Ascending aorta (tissue), 2 donors: ENCODE measurements at regions not wholly inside any gene's neighbourhood (a gene's known extent, or its start where the extent isn't known, plus 50 kb on each side); places are given as distances from the start of the nearest gene placed in this dataset.
"Not testable (repeated sequence)": the region's sequence is repeated elsewhere in the genome, so short reads cannot be mapped to it uniquely, and the experiment has no call there.

Experiments
- DNase-seq, 2 donors: peaks; one replicate each; pipeline ENCODE4 v3.0.0-alpha.2; 2019; ENCODE audit warnings: low spot score in 2 of 2
- H3K27ac ChIP-seq, 2 donors: fragments of 200-600 bp; sonication (generic); one replicate each; pipeline ENCODE4 v1.5.1; 2016 to 2017; ENCODE audit warnings: mild to moderate bottlenecking in 1 of 2
- H3K27me3 ChIP-seq: fragments of 200-600 bp; sonication (generic); one replicate; pipeline ENCODE4 v1.5.1; 2017
- H3K36me3 ChIP-seq, 2 donors: fragments of 200-600 bp; sonication (generic); one replicate each; pipeline ENCODE4 v1.5.1; 2016
- H3K4me1 ChIP-seq, 2 donors: fragments of 200-600 bp; sonication (generic); one replicate each; pipeline ENCODE4 v1.5.1; 2016 to 2017; ENCODE audit warnings: mild to moderate bottlenecking in 1 of 2
- H3K4me3 ChIP-seq, 2 donors: fragments of 200-600 bp; sonication (generic); one replicate each; pipeline ENCODE4 v1.5.1; 2016 to 2017; ENCODE audit warnings: mild to moderate bottlenecking in 1 of 2
- H3K9me3 ChIP-seq, 2 donors: fragments of 200-600 bp; sonication (generic); one replicate each; pipeline ENCODE4 v1.5.1; 2016
- intact Hi-C: fragments of 100-400 bp; cut with DNase I; formaldehyde crosslinking; loops from one replicate; pipeline ENCODE4 v1.15.1; 2023
- TF ChIP-seq, protein P1 (sequence below), 3 experiments: fragments of 200-600 bp in 2 of 3; fragments of 450-650 bp in 1 of 3; sonication (generic) in 2 of 3; IDR thresholded peaks; one replicate each; pipeline ENCODE4 v1.5.1; 2016 to 2019; ENCODE audit warnings: antibody characterized with exemption in 3 of 3, mild to moderate bottlenecking in 1 of 3, moderate library complexity in 1 of 3

DNA sequence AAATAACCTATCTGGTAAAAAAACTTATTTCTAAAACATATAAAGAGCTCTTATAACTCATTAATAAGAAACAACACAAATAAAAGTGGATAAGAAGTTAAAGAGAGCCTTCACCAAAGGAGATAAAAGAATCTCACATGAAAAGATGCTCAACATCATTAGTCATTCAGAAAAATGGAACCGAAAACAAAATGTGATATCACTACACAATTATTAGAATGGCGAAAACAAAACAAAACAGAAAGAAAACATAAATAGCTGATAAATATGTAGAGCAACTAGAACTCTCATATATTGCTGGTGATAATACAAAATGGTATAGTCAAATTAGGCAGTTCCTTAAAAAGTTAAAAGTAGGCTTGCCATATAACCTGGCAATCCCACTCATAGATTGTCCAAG, 1109.3 kb downstream of the PLA2G4A start:
- Histone ChIP-seq H3K9me3 (no peaks in the 10 kb centered on the region), H3K27me3 (no peaks in the 10 kb centered on the region), H3K27ac (no peak overlapping the region), H3K4me3 (no peak overlapping the region), H3K36me3 (no peaks in the 10 kb centered on the region), H3K4me1 (no peaks in the 10 kb centered on the region)
- intact Hi-C loops: no loop called here
- TF ChIP-seq, protein P1, sequence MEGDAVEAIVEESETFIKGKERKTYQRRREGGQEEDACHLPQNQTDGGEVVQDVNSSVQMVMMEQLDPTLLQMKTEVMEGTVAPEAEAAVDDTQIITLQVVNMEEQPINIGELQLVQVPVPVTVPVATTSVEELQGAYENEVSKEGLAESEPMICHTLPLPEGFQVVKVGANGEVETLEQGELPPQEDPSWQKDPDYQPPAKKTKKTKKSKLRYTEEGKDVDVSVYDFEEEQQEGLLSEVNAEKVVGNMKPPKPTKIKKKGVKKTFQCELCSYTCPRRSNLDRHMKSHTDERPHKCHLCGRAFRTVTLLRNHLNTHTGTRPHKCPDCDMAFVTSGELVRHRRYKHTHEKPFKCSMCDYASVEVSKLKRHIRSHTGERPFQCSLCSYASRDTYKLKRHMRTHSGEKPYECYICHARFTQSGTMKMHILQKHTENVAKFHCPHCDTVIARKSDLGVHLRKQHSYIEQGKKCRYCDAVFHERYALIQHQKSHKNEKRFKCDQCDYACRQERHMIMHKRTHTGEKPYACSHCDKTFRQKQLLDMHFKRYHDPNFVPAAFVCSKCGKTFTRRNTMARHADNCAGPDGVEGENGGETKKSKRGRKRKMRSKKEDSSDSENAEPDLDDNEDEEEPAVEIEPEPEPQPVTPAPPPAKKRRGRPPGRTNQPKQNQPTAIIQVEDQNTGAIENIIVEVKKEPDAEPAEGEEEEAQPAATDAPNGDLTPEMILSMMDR (IDR thresholded peaks at IDR 0.05): no peak
- no peak for DNase-seq

DNA sequence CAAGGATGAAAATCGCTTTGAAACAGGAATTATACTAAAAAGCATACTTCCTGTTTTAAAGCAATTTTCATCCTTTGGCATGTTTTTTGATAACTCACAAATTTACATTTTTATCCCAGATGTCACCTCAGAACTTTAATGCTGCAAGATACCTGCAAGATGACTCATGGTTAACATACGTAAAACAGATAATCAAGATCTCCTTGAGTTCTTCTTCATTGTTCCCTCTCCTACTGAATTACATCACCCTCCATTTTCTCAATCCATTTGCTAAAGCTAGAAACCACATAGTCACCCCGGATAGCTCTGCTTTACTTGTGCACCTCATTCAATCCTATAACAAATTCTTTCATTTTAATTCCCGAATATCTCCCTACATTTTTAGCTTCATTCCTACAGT, 1114.2 kb downstream of the PLA2G4A start:
- Histone ChIP-seq H3K36me3 (no peaks in the 10 kb centered on the region), H3K9me3 (no peaks in the 10 kb centered on the region)
- TF ChIP-seq, protein P1 (IDR thresholded peaks at IDR 0.05): no peak

DNA sequence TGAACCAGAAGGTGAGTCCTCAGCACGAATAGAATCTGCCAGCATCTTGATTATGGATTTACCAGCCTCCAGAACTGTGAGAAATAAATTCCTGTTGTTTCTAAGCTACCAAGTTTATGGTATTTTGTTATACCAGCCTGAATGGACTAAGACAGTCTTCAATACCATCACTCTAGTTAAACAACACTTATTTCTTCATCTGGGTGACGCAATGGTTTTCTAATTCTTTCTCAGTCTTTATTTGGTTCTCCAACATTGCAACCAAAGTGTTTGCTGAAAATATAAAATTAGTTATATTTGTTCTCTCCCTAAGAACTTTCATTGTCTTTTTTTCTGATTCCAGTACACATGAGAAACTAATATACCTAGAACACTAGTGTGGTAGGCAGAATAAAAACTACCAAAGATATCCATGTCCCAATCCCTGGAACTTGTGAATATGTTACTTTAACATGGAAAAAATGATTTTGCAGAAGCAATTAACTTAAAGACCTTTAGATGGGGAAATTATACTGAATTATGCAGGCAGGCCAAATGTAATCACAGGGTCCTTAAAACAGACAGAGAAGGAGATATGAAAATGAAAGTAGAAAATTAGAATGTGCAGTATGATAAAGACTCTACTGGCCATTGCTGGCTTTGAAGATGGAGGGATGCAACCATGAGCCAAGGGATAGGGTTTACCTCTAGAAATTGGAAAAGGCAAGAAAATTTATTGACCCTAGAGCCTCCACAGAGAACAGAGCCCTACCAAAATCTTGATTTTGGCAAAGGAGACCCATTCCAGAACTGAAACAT, 1115.1 kb downstream of the PLA2G4A start:
- no peaks in the 10 kb centered on the region for H3K4me1 ChIP-seq
- H3K36me3 ChIP-seq: no peaks in the 10 kb centered on the region
- H3K27me3 ChIP-seq: no peaks in the 10 kb centered on the region
- no peak overlapping the region for H3K27ac ChIP-seq
- intact Hi-C loops: no loop called here
- no peak for DNase-seq
- no peak overlapping the region for H3K4me3 ChIP-seq
- H3K9me3 ChIP-seq: no peaks in the 10 kb centered on the region
- TF ChIP-seq, protein P1 (IDR thresholded peaks at IDR 0.05): no peak

More for the DNA sequence above, 1114.2 kb downstream of the PLA2G4A start:
- intact Hi-C loops: no loop called here
- no peaks in the 10 kb centered on the region for H3K27me3 ChIP-seq
- no peaks in the 10 kb centered on the region for H3K4me1 ChIP-seq
- H3K27ac ChIP-seq: no peak overlapping the region
- no peak overlapping the region for H3K4me3 ChIP-seq
- DNase-seq: no peak

DNA sequence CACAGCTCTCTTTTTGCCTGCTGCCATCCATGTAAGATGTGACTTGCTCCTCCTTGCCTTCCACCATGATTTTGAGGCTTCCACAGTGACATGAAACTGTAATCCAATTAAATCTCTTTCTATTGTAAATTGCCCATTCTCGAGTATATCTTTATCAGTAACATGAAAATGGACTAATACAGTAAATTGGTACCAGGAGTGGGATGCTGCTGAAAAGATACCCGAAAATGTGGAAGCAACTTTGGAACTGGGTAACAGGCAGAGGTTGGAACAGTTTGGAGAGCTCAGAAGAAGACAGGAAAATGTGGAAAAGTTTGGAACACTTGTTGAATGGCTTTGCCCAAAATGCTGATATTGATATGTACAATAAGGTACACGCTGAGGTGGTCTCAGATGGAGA, 1117.9 kb downstream of the PLA2G4A start:
- H3K36me3 ChIP-seq, H3K4me3 ChIP-seq, H3K4me1 ChIP-seq, DNase-seq, H3K9me3 ChIP-seq, intact Hi-C loops, H3K27me3 ChIP-seq, H3K27ac ChIP-seq: not testable (repeated sequence)

DNA sequence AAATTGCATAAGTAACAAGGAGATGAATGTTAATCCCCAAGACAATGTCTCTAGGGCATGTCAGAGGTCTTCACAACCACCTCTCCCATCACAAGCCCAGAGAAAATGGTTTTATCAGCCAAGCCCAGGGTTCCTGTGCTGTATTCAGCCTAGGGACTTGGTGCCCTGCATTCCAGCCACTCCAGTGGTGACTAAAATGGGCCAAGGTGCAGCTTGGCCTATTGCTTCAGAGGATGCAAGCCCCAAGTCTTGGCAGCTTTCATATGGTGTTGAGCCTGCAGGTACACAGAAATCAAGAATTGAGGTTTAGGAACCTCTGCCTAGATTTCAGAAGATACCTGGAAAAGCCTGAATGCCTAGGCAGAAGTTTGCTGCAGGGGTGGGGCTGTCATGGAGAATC, 1118.6 kb downstream of the PLA2G4A start:
- intact Hi-C loops: no loop called here

DNA sequence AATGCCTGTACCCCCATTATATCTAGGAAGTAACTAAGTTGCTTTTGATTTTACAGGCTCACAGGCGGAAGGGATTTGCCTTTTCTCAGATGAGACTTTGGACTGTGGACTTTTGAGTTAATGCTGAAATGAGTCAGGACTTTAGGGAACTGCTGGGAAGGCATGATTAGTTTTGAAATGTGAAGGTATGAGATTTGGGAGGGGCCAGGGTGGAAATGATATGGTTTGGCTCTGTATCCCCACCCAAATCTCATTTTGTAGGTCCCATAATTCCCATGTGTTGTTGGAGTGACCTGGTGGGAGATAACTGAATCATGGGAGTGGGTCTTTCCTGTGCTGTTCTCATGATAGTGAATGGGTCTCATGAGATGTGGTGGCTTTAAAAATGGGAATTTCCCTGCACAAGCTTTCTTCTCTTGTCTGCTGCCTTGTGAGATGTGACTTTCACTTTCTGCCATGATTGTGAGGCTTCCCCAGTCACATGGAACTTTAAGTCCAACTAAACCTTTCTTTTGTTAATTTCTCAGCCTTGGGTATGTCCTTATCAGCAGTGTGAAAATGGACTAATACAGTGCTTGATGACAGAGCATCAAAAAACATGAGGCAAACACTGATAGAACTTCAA, 1119.5 kb downstream of the PLA2G4A start:
- intact Hi-C loops: no loop called here
- no peaks in the 10 kb centered on the region for H3K27me3 ChIP-seq
- no peaks in the 10 kb centered on the region for H3K9me3 ChIP-seq
- H3K27ac ChIP-seq: no peak overlapping the region
- H3K4me3 ChIP-seq: no peak overlapping the region
- DNase-seq: no peak
- TF ChIP-seq, protein P1 (IDR thresholded peaks at IDR 0.05): no peak
- no peaks in the 10 kb centered on the region for H3K36me3 ChIP-seq
- H3K4me1 ChIP-seq: no peaks in the 10 kb centered on the region

More for the DNA sequence above, 1118.6 kb downstream of the PLA2G4A start:
- Histone ChIP-seq H3K27ac (no peak overlapping the region), H3K4me1 (no peaks in the 10 kb centered on the region), H3K36me3 (no peaks in the 10 kb centered on the region), H3K27me3 (no peaks in the 10 kb centered on the region), H3K9me3 (no peaks in the 10 kb centered on the region), H3K4me3 (no peak overlapping the region)
- no peak for DNase-seq
- TF ChIP-seq, protein P1 (IDR thresholded peaks at IDR 0.05): no peak
